ENCODE measurements at regions not wholly inside any gene's neighbourhood (a gene's known extent, or its start where the extent isn't known, plus 50 kb on each side); places are given as distances from the start of the nearest gene placed in this dataset.

- no peak for TF ChIP-seq CTCF (IDR thresholded peaks at IDR 0.05)
- Histone ChIP-seq H3K27me3 (no peaks in the 10 kb centered on the region), H3K27ac (peak overlapping the region; percentile 16 to 73), H3K4me1 (peaks cover 0 to 16% of the 10 kb centered on the region in 2 donors), H3K4me3 (no peak overlapping the region), H3K9me3 (no peaks in the 10 kb centered on the region), H3K36me3 (no peaks in the 10 kb centered on the region)
- peak; percentile 80 to 92 for DNase-seq (ENCODE audit: low spot score in 2 of 2)
- intact Hi-C loops (cut with DNase I) = loop anchor here (10.0 kb wide), 3 partner anchors 213 to 1047 kb away; partner anchors contain the start of genes CEP57L1, METTL24 and SESN1
Measured at GRCh38 chr6:109308018-109308492, 74.2 kb downstream of the CD164 start.

GRCh38 chr6:109306733-109307132 lies 75.5 kb downstream of the CD164 start:
- intact Hi-C loops (cut with DNase I) = loop anchor here (10.0 kb wide), 3 partner anchors 212 to 1048 kb away; partner anchors contain the start of genes CEP57L1, METTL24 and SESN1
- no peak for DNase-seq (ENCODE audit: low spot score in 2 of 2)
- Histone ChIP-seq H3K4me3 (no peak overlapping the region), H3K27ac (peak overlapping the region in 1 of 2 donors; percentile 73), H3K4me1 (peaks cover 0 to 22% of the 10 kb centered on the region in 2 donors), H3K27me3 (no peaks in the 10 kb centered on the region), H3K9me3 (no peaks in the 10 kb centered on the region), H3K36me3 (no peaks in the 10 kb centered on the region)
- no peak for TF ChIP-seq CTCF (IDR thresholded peaks at IDR 0.05)

- H3K4me1 ChIP-seq = peaks cover 3 to 37% of the 10 kb centered on the region in 2 donors
- H3K36me3 ChIP-seq = no peaks in the 10 kb centered on the region
- intact Hi-C loops (cut with DNase I) = loop anchor here (10.0 kb wide), 3 partner anchors 210 to 1050 kb away; partner anchors contain the start of genes CEP57L1, METTL24 and SESN1
- H3K27ac ChIP-seq = peak overlapping the region in 1 of 2 donors; percentile 60
- no peaks in the 10 kb centered on the region for H3K9me3 ChIP-seq
- TF ChIP-seq CTCF (IDR thresholded peaks at IDR 0.05) = no peak
- no peak for DNase-seq (ENCODE audit: low spot score in 2 of 2)
- H3K4me3 ChIP-seq = no peak overlapping the region
- H3K27me3 ChIP-seq = no peaks in the 10 kb centered on the region
Measured at GRCh38 chr6:109305028-109305427, 77.2 kb downstream of the CD164 start.

GRCh38 chr6:109304284-109305015 lies 77.8 kb downstream of the CD164 start:
- TF ChIP-seq CTCF (IDR thresholded peaks at IDR 0.05) = no peak
- intact Hi-C loops (cut with DNase I) = loop anchor here (5.0 to 10.0 kb wide), 6 partner anchors 67 to 1347 kb away; partner anchors contain the start of genes CEP57L1, METTL24, SEC63 and SESN1
- Histone ChIP-seq H3K27me3 (no peaks in the 10 kb centered on the region), H3K27ac (peak overlapping the region; percentile 58 to 60), H3K9me3 (no peaks in the 10 kb centered on the region), H3K36me3 (no peaks in the 10 kb centered on the region), H3K4me1 (peaks cover 8 to 43% of the 10 kb centered on the region in 2 donors), H3K4me3 (no peak overlapping the region)
- DNase-seq (ENCODE audit: low spot score in 2 of 2) = no peak

GRCh38 chr6:109303640-109304283 lies 78.5 kb downstream of the CD164 start:
- DNase-seq (ENCODE audit: low spot score in 2 of 2) = no peak
- Histone ChIP-seq H3K27me3 (no peaks in the 10 kb centered on the region), H3K4me1 (peaks cover 8 to 49% of the 10 kb centered on the region in 2 donors), H3K27ac (peak overlapping the region; percentile 58 to 60), H3K36me3 (no peaks in the 10 kb centered on the region), H3K4me3 (no peak overlapping the region), H3K9me3 (no peaks in the 10 kb centered on the region)
- intact Hi-C loops (cut with DNase I) = loop anchor here (5.0 to 10.0 kb wide), 6 partner anchors 66 to 1346 kb away; partner anchors contain the start of genes CEP57L1, METTL24, SEC63 and SESN1
- TF ChIP-seq CTCF (IDR thresholded peaks at IDR 0.05) = no peak

Measured in ascending aorta (tissue), 2 donors.